Neural cell (in vitro differentiated cells): ENCODE measurements at regions not wholly inside any gene's neighbourhood (a gene's known extent, or its start where the extent isn't known, plus 50 kb on each side); places are given as distances from the start of the nearest gene placed in this dataset.

ENCODE experiments used
- H2AFZ ChIP-seq: fragments of 200-600, 300-800 bp; sonication (generic), shearing (Covaris generic); 2 replicates; pipeline ENCODE4 v1.6.0; 2014; ENCODE audit warnings: low read depth, mild to moderate bottlenecking, antibody characterized with exemption, low read length, moderate library complexity
- H3F3A ChIP-seq: fragments of 200-600 bp; shearing (Covaris generic); 2 replicates; pipeline ENCODE4 v1.6.1; 2016; ENCODE audit warnings: mild to moderate bottlenecking, moderate library complexity, mixed read lengths, antibody characterized with exemption, low read length; ENCODE audit not compliant: insufficient read depth, poor library complexity, severe bottlenecking
- H3K27ac ChIP-seq: fragments of 200-600, 300-800 bp; sonication (generic), shearing (Covaris generic); 2 replicates; pipeline ENCODE4 v1.5.1; 2014; ENCODE audit warnings: mild to moderate bottlenecking, low read length, moderate library complexity
- H3K27me3 ChIP-seq: fragments of 300-800, 200-600 bp; sonication (generic), shearing (Covaris generic); 2 replicates; pipeline ENCODE4 v1.6.0; 2014; ENCODE audit warnings: mild to moderate bottlenecking, low read depth, low read length, moderate library complexity; ENCODE audit not compliant: insufficient read depth
- H3K36me3 ChIP-seq: fragments of 300-800, 200-600 bp; sonication (generic), shearing (Covaris generic); 2 replicates; pipeline ENCODE4 v1.5.1; 2014; ENCODE audit warnings: mild to moderate bottlenecking, antibody characterized with exemption, low read length, moderate library complexity; ENCODE audit not compliant: insufficient read depth
- H3K4me2 ChIP-seq: fragments of 300-800, 200-600 bp; sonication (generic), shearing (Covaris generic); 2 replicates; pipeline ENCODE4 v1.6.0; 2014; ENCODE audit warnings: mild to moderate bottlenecking, low read length
- H3K4me3 ChIP-seq: fragments of 300-800, 200-600 bp; sonication (generic), shearing (Covaris generic); 2 replicates; pipeline ENCODE4 v1.5.1; 2014; ENCODE audit warnings: mild to moderate bottlenecking, low read length, moderate library complexity
- H3K79me2 ChIP-seq: fragments of 200-600 bp; shearing (Covaris generic); replicated peaks from 2 replicates; pipeline ENCODE4 v1.6.0; 2014; ENCODE audit warnings: mild to moderate bottlenecking, low read length, moderate library complexity; ENCODE audit not compliant: insufficient read depth
- H3K9ac ChIP-seq: fragments of 300-800, 200-600 bp; sonication (generic), shearing (Covaris generic); 2 replicates; pipeline ENCODE4 v1.6.1; 2016; ENCODE audit warnings: mild to moderate bottlenecking, low read length, mixed read lengths
- H3K9me2 ChIP-seq: fragments of 200-600 bp; shearing (Covaris generic); 2 replicates; pipeline ENCODE4 v1.6.1; 2016; ENCODE audit warnings: mild to moderate bottlenecking, low read length, mixed read lengths; ENCODE audit not compliant: insufficient read depth
- H3K9me3 ChIP-seq: fragments of 200-600, 300-800 bp; sonication (generic), shearing (Covaris generic); 2 replicates; pipeline ENCODE4 v1.6.1; 2016; ENCODE audit warnings: mild to moderate bottlenecking, mixed run types, low read length, moderate library complexity, mixed read lengths
- H4K20me1 ChIP-seq: fragments of 200-600 bp; shearing (Covaris generic); 2 replicates; pipeline ENCODE4 v1.6.1; 2016; ENCODE audit warnings: mild to moderate bottlenecking, mixed run types; ENCODE audit not compliant: insufficient read depth
- EP300 ChIP-seq: fragments of 450-650 bp; conservative IDR thresholded peaks from 2 replicates; pipeline ENCODE4 v1.6.1; 2014; ENCODE audit warnings: antibody characterized with exemption, mild to moderate bottlenecking, moderate library complexity; ENCODE audit not compliant: poor library complexity, severe bottlenecking
- EZH2 ChIP-seq: fragments of 200-600, 300-800 bp; shearing (Covaris generic), sonication (generic); IDR thresholded peaks from 2 replicates; pipeline ENCODE4 v1.6.1; 2014; ENCODE audit warnings: antibody characterized with exemption, low read length, borderline replicate concordance, mild to moderate bottlenecking; ENCODE audit not compliant: insufficient read depth, poor library complexity, severe bottlenecking
- MXI1 ChIP-seq: fragments of 450-650 bp; conservative IDR thresholded peaks from 2 replicates; pipeline ENCODE4 v1.6.1; 2014; ENCODE audit warnings: antibody characterized with exemption, mild to moderate bottlenecking; ENCODE audit not compliant: poor library complexity, severe bottlenecking
- POLR2AphosphoS5 ChIP-seq: IDR thresholded peaks from 2 replicates; pipeline ENCODE4 v1.6.1; 2012
- RAD21 ChIP-seq: fragments of 450-650 bp; conservative IDR thresholded peaks from 2 replicates; pipeline ENCODE4 v1.6.1; 2014; ENCODE audit warnings: antibody characterized with exemption, mild to moderate bottlenecking, moderate library complexity
- SMC3 ChIP-seq: fragments of 450-650 bp; conservative IDR thresholded peaks from 2 replicates; pipeline ENCODE4 v1.6.1; 2014; ENCODE audit warnings: antibody characterized with exemption, mild to moderate bottlenecking, moderate library complexity; ENCODE audit not compliant: poor library complexity
- TAF1 ChIP-seq: IDR thresholded peaks from 2 replicates; pipeline ENCODE4 v1.6.1; 2012; ENCODE audit warnings: low read depth
- TF ChIP-seq, protein P1 (sequence below): fragments of 450-650 bp; IDR thresholded peaks from 2 replicates; pipeline ENCODE4 v1.5.1; 2014; ENCODE audit warnings: antibody characterized with exemption, mild to moderate bottlenecking, moderate library complexity; ENCODE audit not compliant: poor library complexity, severe bottlenecking
- TF ChIP-seq, protein P2 (sequence below): IDR thresholded peaks from 2 replicates; pipeline ENCODE4 v1.6.1; 2012; ENCODE audit warnings: borderline replicate concordance

DNA sequence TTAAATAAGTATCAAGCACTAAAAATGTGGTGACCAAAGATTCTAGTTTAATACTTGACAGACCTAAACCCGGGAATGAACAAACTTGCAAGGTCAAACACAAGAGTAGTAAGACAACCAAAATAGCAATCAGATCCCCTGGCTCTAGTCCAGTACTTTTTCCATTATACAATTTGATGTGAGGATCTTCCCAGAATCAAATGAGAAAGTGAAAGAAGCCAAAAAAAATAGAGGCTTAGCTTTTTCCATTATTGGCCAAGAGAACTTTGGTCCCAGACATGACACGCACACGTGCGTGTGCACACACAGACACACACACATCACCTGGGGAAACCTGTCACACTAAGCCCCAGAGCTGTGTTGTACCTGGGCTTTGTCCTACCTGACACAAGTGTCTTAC, 300.6 kb upstream of the CDH5 start:
- H3K4me2 ChIP-seq: no peak overlapping the region
- H3K27me3 ChIP-seq: no peaks in the 10 kb centered on the region
- no peak overlapping the region for H3K4me3 ChIP-seq
- no peaks in the 10 kb centered on the region for H3K9me2 ChIP-seq
- TF ChIP-seq, protein P1, sequence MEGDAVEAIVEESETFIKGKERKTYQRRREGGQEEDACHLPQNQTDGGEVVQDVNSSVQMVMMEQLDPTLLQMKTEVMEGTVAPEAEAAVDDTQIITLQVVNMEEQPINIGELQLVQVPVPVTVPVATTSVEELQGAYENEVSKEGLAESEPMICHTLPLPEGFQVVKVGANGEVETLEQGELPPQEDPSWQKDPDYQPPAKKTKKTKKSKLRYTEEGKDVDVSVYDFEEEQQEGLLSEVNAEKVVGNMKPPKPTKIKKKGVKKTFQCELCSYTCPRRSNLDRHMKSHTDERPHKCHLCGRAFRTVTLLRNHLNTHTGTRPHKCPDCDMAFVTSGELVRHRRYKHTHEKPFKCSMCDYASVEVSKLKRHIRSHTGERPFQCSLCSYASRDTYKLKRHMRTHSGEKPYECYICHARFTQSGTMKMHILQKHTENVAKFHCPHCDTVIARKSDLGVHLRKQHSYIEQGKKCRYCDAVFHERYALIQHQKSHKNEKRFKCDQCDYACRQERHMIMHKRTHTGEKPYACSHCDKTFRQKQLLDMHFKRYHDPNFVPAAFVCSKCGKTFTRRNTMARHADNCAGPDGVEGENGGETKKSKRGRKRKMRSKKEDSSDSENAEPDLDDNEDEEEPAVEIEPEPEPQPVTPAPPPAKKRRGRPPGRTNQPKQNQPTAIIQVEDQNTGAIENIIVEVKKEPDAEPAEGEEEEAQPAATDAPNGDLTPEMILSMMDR: no peak
- no peak for TF ChIP-seq TAF1
- no peak for TF ChIP-seq EP300
- no peak for TF ChIP-seq POLR2AphosphoS5
- TF ChIP-seq RAD21: no peak
- TF ChIP-seq SMC3: no peak
- H3K79me2 ChIP-seq: no peaks in the 10 kb centered on the region
- no peaks in the 10 kb centered on the region for H3K9me3 ChIP-seq
- H3K9ac ChIP-seq: no peak overlapping the region
- no peaks in the 10 kb centered on the region for H4K20me1 ChIP-seq
- no peak overlapping the region for H3K27ac ChIP-seq
- H3F3A ChIP-seq: no peaks in the 10 kb centered on the region
- no peaks in the 10 kb centered on the region for H3K36me3 ChIP-seq
- no peak overlapping the region for H2AFZ ChIP-seq

DNA sequence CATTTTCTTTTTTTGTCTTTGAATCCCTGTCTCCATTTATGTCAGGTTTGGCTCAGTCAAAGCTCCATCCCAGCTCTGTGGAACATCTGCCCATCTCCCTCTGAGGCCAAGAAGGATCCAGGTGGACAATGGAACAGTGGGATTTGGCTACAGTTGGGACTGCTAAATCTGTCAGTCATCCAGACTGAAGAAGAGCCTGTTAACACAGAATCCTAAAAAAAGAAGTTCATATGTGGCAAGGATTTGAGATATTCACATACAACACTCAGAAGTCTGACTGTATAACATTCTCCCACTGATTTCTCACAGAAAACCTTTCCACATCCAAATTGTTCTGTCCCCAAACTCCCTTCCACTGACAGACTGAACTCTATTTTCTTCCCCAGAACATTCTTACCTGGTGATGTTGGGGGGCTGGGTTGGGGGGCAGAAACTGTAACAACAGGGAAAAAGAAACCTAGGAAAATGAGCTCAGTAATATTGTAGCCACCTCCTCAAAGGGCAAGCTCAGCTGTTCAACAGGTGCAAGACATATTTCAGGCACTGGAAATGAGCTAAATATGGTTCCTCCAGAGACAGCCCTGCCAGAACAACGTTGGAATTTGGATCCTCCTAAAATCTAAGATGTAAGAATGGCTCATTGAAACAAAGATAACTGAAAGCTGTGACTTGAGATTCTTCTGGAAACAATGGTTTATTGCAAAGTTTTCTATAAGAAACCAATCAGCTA, 301.5 kb upstream of the CDH5 start:
- no peak overlapping the region for H3K4me2 ChIP-seq
- no peaks in the 10 kb centered on the region for H3K27me3 ChIP-seq
- H3K9me2 ChIP-seq: no peaks in the 10 kb centered on the region
- H2AFZ ChIP-seq: no peak overlapping the region
- H3K9ac ChIP-seq: no peak overlapping the region
- H3K79me2 ChIP-seq: no peaks in the 10 kb centered on the region
- no peaks in the 10 kb centered on the region for H4K20me1 ChIP-seq
- H3K9me3 ChIP-seq: no peaks in the 10 kb centered on the region
- H3F3A ChIP-seq: no peaks in the 10 kb centered on the region
- no peak overlapping the region for H3K4me3 ChIP-seq
- no peak overlapping the region for H3K27ac ChIP-seq
- TF ChIP-seq, protein P2, sequence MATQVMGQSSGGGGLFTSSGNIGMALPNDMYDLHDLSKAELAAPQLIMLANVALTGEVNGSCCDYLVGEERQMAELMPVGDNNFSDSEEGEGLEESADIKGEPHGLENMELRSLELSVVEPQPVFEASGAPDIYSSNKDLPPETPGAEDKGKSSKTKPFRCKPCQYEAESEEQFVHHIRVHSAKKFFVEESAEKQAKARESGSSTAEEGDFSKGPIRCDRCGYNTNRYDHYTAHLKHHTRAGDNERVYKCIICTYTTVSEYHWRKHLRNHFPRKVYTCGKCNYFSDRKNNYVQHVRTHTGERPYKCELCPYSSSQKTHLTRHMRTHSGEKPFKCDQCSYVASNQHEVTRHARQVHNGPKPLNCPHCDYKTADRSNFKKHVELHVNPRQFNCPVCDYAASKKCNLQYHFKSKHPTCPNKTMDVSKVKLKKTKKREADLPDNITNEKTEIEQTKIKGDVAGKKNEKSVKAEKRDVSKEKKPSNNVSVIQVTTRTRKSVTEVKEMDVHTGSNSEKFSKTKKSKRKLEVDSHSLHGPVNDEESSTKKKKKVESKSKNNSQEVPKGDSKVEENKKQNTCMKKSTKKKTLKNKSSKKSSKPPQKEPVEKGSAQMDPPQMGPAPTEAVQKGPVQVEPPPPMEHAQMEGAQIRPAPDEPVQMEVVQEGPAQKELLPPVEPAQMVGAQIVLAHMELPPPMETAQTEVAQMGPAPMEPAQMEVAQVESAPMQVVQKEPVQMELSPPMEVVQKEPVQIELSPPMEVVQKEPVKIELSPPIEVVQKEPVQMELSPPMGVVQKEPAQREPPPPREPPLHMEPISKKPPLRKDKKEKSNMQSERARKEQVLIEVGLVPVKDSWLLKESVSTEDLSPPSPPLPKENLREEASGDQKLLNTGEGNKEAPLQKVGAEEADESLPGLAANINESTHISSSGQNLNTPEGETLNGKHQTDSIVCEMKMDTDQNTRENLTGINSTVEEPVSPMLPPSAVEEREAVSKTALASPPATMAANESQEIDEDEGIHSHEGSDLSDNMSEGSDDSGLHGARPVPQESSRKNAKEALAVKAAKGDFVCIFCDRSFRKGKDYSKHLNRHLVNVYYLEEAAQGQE: no peak
- TF ChIP-seq MXI1 (no peak), SMC3 (no peak), EZH2 (no peak), RAD21 (no peak)
- no peaks in the 10 kb centered on the region for H3K36me3 ChIP-seq

DNA sequence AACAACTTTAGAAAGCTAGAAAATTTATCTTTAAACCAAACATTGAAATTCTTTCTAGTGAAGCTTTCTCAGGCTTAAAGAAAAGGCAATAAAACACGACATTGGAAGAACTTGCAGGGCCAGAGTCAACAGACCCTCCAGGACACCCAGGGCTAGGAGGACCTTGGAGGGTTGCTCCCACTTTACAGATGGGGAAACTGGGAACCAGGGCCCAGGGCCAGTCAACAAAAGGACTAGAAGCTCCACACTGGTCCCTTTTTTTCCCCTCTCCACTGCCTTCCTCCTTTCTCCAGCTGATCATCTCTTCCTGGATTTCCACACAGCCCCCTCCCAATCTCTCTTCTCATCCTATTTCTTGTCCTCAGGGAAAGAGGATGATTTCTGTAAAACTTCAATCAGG, 307.7 kb upstream of the CDH5 start:
- H3K9ac ChIP-seq: no peak overlapping the region
- TF ChIP-seq, protein P2: no peak
- TF ChIP-seq EZH2 (no peak), EP300 (no peak), TAF1 (no peak), MXI1 (no peak), RAD21 (no peak), POLR2AphosphoS5 (no peak), SMC3 (no peak)
- TF ChIP-seq, protein P1: no peak
- no peaks in the 10 kb centered on the region for H4K20me1 ChIP-seq
- no peak overlapping the region for H2AFZ ChIP-seq
- no peak overlapping the region for H3K4me3 ChIP-seq
- H3K27me3 ChIP-seq: no peaks in the 10 kb centered on the region
- no peaks in the 10 kb centered on the region for H3K36me3 ChIP-seq
- no peaks in the 10 kb centered on the region for H3K9me2 ChIP-seq
- no peak overlapping the region for H3K27ac ChIP-seq
- no peaks in the 10 kb centered on the region for H3K9me3 ChIP-seq
- no peaks in the 10 kb centered on the region for H3F3A ChIP-seq
- H3K79me2 ChIP-seq: no peaks in the 10 kb centered on the region
- H3K4me2 ChIP-seq: no peak overlapping the region
